Panc1 (cell line): ENCODE measurements at regions not wholly inside any gene's neighbourhood (a gene's known extent, or its start where the extent isn't known, plus 50 kb on each side); places are given as distances from the start of the nearest gene placed in this dataset.
A peak's percentile ranks its signal among the peaks of the same experiment; 100 is the strongest.

ENCODE experiments used
- ATAC-seq: fragments of 200-7000 bp; cut with Tn5 transposase; 2 replicates; pipeline ENCODE4 v1.9.1; 2020; ENCODE audit warnings: mild to moderate bottlenecking, moderate library complexity
- BruUV-seq: library from RNA; stranded (reverse); fragments of 400-500 nt; replicated peaks from 2 replicates; lab custom pipeline; 2021; lab: Mats Ljungman, UMichigan
- CTCF ChIA-PET: fragments of 300-600 bp; sonication (Branson Sonifier 250); formaldehyde crosslinking; loops from one replicate; lab custom pipeline; 2022; ENCODE audit warnings: antibody characterized with exemption; lab: Charles Lee
- POLR2A ChIA-PET: fragments of 300-600 bp; sonication (Branson Sonifier 250); formaldehyde crosslinking; loops from one replicate; lab custom pipeline; 2022; ENCODE audit warnings: antibody characterized with exemption; lab: Charles Lee
- DNase-seq: peaks from one replicate; pipeline ENCODE4 v3.0.0-alpha.2; 2010; ENCODE audit warnings: low read depth, low spot score
- H3K27ac ChIP-seq: 2 replicates; pipeline ENCODE4 v1.5.1; 2011; ENCODE audit warnings: mild to moderate bottlenecking, low read length, inconsistent platforms
- H3K27me3 ChIP-seq: fragments of 200-500 bp; sonication (Bioruptor generic); 2 replicates; pipeline ENCODE4 v1.6.0; 2014; ENCODE audit warnings: low read length, inconsistent platforms; ENCODE audit not compliant: control insufficient read depth, insufficient read depth
- H3K36me3 ChIP-seq: fragments of 200-500 bp; sonication (Bioruptor generic); 2 replicates; pipeline ENCODE4 v1.5.1; 2014; ENCODE audit warnings: inconsistent platforms, mild to moderate bottlenecking, low read length, moderate library complexity; ENCODE audit not compliant: control insufficient read depth, insufficient read depth
- H3K4me1 ChIP-seq: 2 replicates; pipeline ENCODE4 v1.5.1; 2011; ENCODE audit warnings: inconsistent platforms, mild to moderate bottlenecking, low read length, moderate library complexity; ENCODE audit not compliant: control insufficient read depth, insufficient read depth
- H3K4me3 ChIP-seq, 2 experiments: 2 replicates each; pipeline ENCODE4 v1.5.1; 2011 to 2012; ENCODE audit warnings: low read depth in 2 of 2, low read length in 2 of 2, mild to moderate bottlenecking in 2 of 2, inconsistent platforms in 1 of 2, moderate library complexity in 1 of 2
- H3K9me3 ChIP-seq: fragments of 200-500 bp; sonication (Bioruptor generic); 2 replicates; pipeline ENCODE4 v1.5.1; 2014; ENCODE audit warnings: low read depth, mild to moderate bottlenecking, inconsistent platforms, low read length, moderate library complexity; ENCODE audit not compliant: control insufficient read depth, insufficient read depth
- CTCF ChIP-seq: fragments of 450-650 bp; IDR thresholded peaks from 2 replicates; pipeline ENCODE4 v1.5.1; 2017; ENCODE audit warnings: mild to moderate bottlenecking
- POLR2AphosphoS5 ChIP-seq: IDR thresholded peaks from 2 replicates; pipeline ENCODE4 v1.6.1; 2012; ENCODE audit warnings: mild to moderate bottlenecking, low read depth, low read length, moderate library complexity
- REST ChIP-seq, 2 experiments: IDR thresholded peaks; 2 replicates each; pipeline ENCODE4 v1.6.1; 2011 to 2012; ENCODE audit warnings: low read depth in 2 of 2, control low read depth in 1 of 2, low read length in 1 of 2, mild to moderate bottlenecking in 1 of 2, moderate library complexity in 1 of 2; ENCODE audit not compliant: insufficient read depth in 1 of 2
- SIN3A ChIP-seq: IDR thresholded peaks from 2 replicates; pipeline ENCODE4 v1.6.1; 2012; ENCODE audit warnings: low read depth, mild to moderate bottlenecking, low read length, moderate library complexity, borderline replicate concordance; ENCODE audit not compliant: insufficient read depth
- TCF7L2 ChIP-seq: IDR thresholded peaks from 2 replicates; pipeline ENCODE4 v1.6.1; 2011; ENCODE audit warnings: mild to moderate bottlenecking, low read depth, low read length, inconsistent platforms
- in situ Hi-C: cut with HindIII; loops from 2 replicates; pipeline ENCODE4 v1.10.0; 2016; ENCODE audit warnings: low sequenced_read_pairs, low pct_unique_long_range_greater_than_20kb
- intact Hi-C: fragments of 100-400 bp; cut with micrococcal nuclease; formaldehyde crosslinking; loops from one replicate; pipeline ENCODE4 v1.10.0; 2022; ENCODE audit not compliant: unreplicated experiment

- POLR2A ChIA-PET, result no interaction called here
- CTCF ChIA-PET, result interaction anchor here (0.6 kb wide), 1 partner anchor 165 kb away, joined by 3 read pairs; no protein-coding TSS in a partner anchor
- intact Hi-C loops, result no loop called here
Observed at GRCh38 chr10:2165771-2166460, 428.6 kb upstream of the ADARB2 start.

DNA sequence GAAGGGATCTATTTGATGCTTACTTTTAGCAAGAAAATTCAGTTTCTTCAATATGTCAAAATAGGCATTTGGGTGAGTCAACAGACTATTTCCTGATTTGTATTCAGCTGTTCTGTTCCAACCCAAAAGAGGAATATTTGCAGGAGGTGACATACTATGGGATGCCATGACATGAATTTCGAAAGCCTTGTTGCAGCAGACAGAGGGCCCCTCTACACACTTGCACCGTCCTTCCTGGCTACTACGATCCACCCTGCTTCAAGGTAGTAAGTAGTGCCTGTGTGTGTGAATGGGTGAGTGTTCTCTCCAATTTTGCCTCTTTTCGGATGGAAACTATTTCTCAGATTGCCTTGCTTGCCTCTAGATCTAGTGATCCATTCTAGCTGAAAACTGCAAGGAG is 413.0 kb upstream of the ADARB2 start:
- TF ChIP-seq CTCF (no peak), REST (IDR thresholded peaks at IDR 0.05; ENCODE audit: insufficient read depth in 1 of 2, low read depth in 2 of 2, low read length in 1 of 2) (no peak), SIN3A (no peak), TCF7L2 (no peak)
- POLR2A ChIA-PET, result no interaction called here
- Histone ChIP-seq H3K36me3 (no peaks in the 10 kb centered on the region), H3K27me3 (no peaks in the 10 kb centered on the region), H3K9me3 (no peaks in the 10 kb centered on the region), H3K27ac (no peak overlapping the region), H3K4me3 (no peak overlapping the region), H3K4me1 (no peaks in the 10 kb centered on the region)
- CTCF ChIA-PET, result no interaction called here
- DNase-seq, result no peak
- ATAC-seq, result no peak
- BruUV-seq, result no TSS peak
- intact Hi-C loops, result no loop called here
- in situ Hi-C loops, result no loop called here

More at GRCh38 chr10:2165771-2166460, 428.6 kb upstream of the ADARB2 start:
- Histone ChIP-seq H3K27me3 (no peaks in the 10 kb centered on the region), H3K27ac (no peak overlapping the region), H3K36me3 (no peaks in the 10 kb centered on the region), H3K4me3 (peak overlapping the region in 1 of 2 experiments; percentile 29; a peak in 2 of 4 replicates), H3K4me1 (no peaks in the 10 kb centered on the region), H3K9me3 (no peaks in the 10 kb centered on the region)
- TF ChIP-seq SIN3A (no peak), REST (IDR thresholded peaks at IDR 0.05; ENCODE audit: insufficient read depth in 1 of 2, low read depth in 2 of 2, low read length in 1 of 2) (no peak), TCF7L2 (no peak), CTCF (no peak), POLR2AphosphoS5 (no peak)
- ATAC-seq (no peak), DNase-seq (no peak)
- no TSS peak for BruUV-seq
- in situ Hi-C loops, result no loop called here
